ENCODE measurements at regions not wholly inside any gene's neighbourhood (a gene's known extent, or its start where the extent isn't known, plus 50 kb on each side); places are given as distances from the start of the nearest gene placed in this dataset.

DNA sequence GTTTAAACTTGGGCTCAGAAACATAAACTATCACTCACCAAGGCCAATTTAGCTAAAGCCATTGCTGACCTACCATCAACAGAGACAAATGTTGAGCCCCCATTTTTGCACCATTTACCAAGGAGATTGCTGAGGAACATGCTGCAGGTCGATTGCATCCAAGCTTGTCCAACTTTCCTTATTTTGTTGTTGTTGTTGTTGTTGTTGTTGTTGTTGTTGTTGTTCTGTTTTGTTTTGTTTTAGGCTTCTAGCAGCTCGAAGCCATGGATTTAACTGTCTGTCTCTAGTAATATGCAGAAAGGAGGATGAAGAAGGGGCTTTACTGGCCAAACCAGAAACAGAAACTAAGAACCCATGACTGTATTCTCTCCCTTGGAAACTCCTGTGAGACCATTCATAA, 571.5 kb downstream of the IRS1 start:
- ChIA-PET CTCF (no interaction called here), POLR2A (no interaction called here)
- H3K4me3 ChIP-seq (ENCODE audit: low read depth in 2 of 2, low read length in 2 of 2) = no peak overlapping the region
- no peaks in the 10 kb centered on the region for H3K36me3 ChIP-seq (ENCODE audit: control insufficient read depth, insufficient read depth, low read length)
- ATAC-seq (no peak), DNase-seq (ENCODE audit: low read depth, low spot score) (no peak)
- H3K4me1 ChIP-seq (ENCODE audit: control insufficient read depth, insufficient read depth, low read length) = no peaks in the 10 kb centered on the region
- TF ChIP-seq TCF7L2 (IDR thresholded peaks at IDR 0.05; ENCODE audit: low read depth, low read length) (no peak), SIN3A (IDR thresholded peaks at IDR 0.05; ENCODE audit: borderline replicate concordance, insufficient read depth, low read depth, low read length) (no peak), POLR2AphosphoS5 (IDR thresholded peaks at IDR 0.05; ENCODE audit: low read depth, low read length) (no peak)
- TF ChIP-seq, protein P1, sequence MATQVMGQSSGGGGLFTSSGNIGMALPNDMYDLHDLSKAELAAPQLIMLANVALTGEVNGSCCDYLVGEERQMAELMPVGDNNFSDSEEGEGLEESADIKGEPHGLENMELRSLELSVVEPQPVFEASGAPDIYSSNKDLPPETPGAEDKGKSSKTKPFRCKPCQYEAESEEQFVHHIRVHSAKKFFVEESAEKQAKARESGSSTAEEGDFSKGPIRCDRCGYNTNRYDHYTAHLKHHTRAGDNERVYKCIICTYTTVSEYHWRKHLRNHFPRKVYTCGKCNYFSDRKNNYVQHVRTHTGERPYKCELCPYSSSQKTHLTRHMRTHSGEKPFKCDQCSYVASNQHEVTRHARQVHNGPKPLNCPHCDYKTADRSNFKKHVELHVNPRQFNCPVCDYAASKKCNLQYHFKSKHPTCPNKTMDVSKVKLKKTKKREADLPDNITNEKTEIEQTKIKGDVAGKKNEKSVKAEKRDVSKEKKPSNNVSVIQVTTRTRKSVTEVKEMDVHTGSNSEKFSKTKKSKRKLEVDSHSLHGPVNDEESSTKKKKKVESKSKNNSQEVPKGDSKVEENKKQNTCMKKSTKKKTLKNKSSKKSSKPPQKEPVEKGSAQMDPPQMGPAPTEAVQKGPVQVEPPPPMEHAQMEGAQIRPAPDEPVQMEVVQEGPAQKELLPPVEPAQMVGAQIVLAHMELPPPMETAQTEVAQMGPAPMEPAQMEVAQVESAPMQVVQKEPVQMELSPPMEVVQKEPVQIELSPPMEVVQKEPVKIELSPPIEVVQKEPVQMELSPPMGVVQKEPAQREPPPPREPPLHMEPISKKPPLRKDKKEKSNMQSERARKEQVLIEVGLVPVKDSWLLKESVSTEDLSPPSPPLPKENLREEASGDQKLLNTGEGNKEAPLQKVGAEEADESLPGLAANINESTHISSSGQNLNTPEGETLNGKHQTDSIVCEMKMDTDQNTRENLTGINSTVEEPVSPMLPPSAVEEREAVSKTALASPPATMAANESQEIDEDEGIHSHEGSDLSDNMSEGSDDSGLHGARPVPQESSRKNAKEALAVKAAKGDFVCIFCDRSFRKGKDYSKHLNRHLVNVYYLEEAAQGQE (IDR thresholded peaks at IDR 0.05; ENCODE audit: insufficient read depth in 1 of 2, low read depth in 2 of 2, low read length in 1 of 2) = no peak
- TF ChIP-seq, protein P2, sequence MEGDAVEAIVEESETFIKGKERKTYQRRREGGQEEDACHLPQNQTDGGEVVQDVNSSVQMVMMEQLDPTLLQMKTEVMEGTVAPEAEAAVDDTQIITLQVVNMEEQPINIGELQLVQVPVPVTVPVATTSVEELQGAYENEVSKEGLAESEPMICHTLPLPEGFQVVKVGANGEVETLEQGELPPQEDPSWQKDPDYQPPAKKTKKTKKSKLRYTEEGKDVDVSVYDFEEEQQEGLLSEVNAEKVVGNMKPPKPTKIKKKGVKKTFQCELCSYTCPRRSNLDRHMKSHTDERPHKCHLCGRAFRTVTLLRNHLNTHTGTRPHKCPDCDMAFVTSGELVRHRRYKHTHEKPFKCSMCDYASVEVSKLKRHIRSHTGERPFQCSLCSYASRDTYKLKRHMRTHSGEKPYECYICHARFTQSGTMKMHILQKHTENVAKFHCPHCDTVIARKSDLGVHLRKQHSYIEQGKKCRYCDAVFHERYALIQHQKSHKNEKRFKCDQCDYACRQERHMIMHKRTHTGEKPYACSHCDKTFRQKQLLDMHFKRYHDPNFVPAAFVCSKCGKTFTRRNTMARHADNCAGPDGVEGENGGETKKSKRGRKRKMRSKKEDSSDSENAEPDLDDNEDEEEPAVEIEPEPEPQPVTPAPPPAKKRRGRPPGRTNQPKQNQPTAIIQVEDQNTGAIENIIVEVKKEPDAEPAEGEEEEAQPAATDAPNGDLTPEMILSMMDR (IDR thresholded peaks at IDR 0.05) = no peak
- intact Hi-C loops (cut with micrococcal nuclease; ENCODE audit: unreplicated experiment) (no loop called here), in situ Hi-C loops (cut with HindIII; ENCODE audit: low pct_unique_long_range_greater_than_20kb, low sequenced_read_pairs) (no loop called here)
- BruUV-seq (replicated peaks) = no TSS peak
- no peak overlapping the region for H3K27ac ChIP-seq (ENCODE audit: low read length)
- no peaks in the 10 kb centered on the region for H3K9me3 ChIP-seq (ENCODE audit: control insufficient read depth, insufficient read depth, low read depth, low read length)
- H3K27me3 ChIP-seq (ENCODE audit: control insufficient read depth, insufficient read depth, low read length) = no peaks in the 10 kb centered on the region

DNA sequence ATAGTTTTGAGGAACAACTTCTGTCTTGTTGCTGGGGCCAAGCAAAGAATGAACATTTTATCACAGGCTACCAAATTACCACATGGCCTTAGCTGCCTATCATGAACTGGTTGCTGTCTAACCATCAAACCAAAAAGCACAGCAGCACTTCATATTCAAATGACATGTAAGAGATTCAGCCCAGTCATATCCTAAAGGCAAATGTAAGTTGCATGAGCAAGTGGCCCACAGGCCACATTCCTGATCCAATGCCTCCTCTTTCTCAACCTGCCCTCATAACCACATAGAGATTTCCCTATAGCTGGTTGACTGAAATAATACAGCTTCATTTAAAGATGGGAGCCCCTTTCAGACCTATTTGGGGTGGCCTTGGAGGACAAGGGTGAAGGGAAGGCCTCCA, 572.3 kb downstream of the IRS1 start:
- H3K27me3 ChIP-seq (ENCODE audit: control insufficient read depth, insufficient read depth, low read length) = no peaks in the 10 kb centered on the region
- DNase-seq (ENCODE audit: low read depth, low spot score) (no peak), ATAC-seq (no peak)
- no peaks in the 10 kb centered on the region for H3K9me3 ChIP-seq (ENCODE audit: control insufficient read depth, insufficient read depth, low read depth, low read length)
- in situ Hi-C loops (cut with HindIII; ENCODE audit: low pct_unique_long_range_greater_than_20kb, low sequenced_read_pairs) = no loop called here
- POLR2A ChIA-PET = interaction anchor here (0.6 kb wide), 1 partner anchor 771 kb away, joined by 5 read pairs; no protein-coding TSS in a partner anchor
- no peaks in the 10 kb centered on the region for H3K4me1 ChIP-seq (ENCODE audit: control insufficient read depth, insufficient read depth, low read length)
- no peak overlapping the region for H3K27ac ChIP-seq (ENCODE audit: low read length)
- TF ChIP-seq, protein P1 (IDR thresholded peaks at IDR 0.05; ENCODE audit: insufficient read depth in 1 of 2, low read depth in 2 of 2, low read length in 1 of 2) = no peak
- TF ChIP-seq TCF7L2 (IDR thresholded peaks at IDR 0.05; ENCODE audit: low read depth, low read length) (no peak), SIN3A (IDR thresholded peaks at IDR 0.05; ENCODE audit: borderline replicate concordance, insufficient read depth, low read depth, low read length) (no peak), POLR2AphosphoS5 (IDR thresholded peaks at IDR 0.05; ENCODE audit: low read depth, low read length) (no peak)
- intact Hi-C loops (cut with micrococcal nuclease; ENCODE audit: unreplicated experiment) = no loop called here
- H3K36me3 ChIP-seq (ENCODE audit: control insufficient read depth, insufficient read depth, low read length) = no peaks in the 10 kb centered on the region
- no TSS peak for BruUV-seq (replicated peaks)
- H3K4me3 ChIP-seq (ENCODE audit: low read depth in 2 of 2, low read length in 2 of 2) = no peak overlapping the region
- CTCF ChIA-PET = no interaction called here

Data from Panc1 (cell line).